Ishikawa (cell line): ENCODE measurements at regions not wholly inside any gene's neighbourhood (a gene's known extent, or its start where the extent isn't known, plus 50 kb on each side); places are given as distances from the start of the nearest gene placed in this dataset.

Source experiments
- NFIC ChIP-seq: IDR thresholded peaks from 2 replicates; pipeline ENCODE4 v1.6.1; 2012
- TF ChIP-seq, protein P1 (sequence below): IDR thresholded peaks from 2 replicates; pipeline ENCODE4 v1.6.1; 2012; ENCODE audit warnings: low read depth, mild to moderate bottlenecking

DNA sequence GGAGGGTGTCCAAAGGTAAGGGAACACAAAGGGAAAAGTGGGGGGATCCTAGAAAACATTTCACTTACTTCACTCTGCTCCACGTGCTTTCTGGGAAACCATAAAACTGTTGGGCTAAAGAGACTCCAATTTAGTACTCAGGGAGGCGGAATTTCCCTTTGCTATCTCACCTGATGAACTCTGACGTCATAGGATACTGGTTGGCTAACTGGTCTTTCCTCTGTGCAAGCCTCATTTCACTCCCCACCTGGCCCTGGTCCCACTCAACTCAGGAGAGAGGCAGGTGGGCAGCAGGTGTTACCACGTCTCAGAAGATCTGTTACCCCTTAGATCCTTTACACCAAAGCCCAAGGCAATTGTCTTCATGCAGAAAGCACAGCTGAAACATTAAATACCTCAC, 51.8 kb upstream of the PMAIP1 start:
- TF ChIP-seq NFIC = no peak
- TF ChIP-seq, protein P1, sequence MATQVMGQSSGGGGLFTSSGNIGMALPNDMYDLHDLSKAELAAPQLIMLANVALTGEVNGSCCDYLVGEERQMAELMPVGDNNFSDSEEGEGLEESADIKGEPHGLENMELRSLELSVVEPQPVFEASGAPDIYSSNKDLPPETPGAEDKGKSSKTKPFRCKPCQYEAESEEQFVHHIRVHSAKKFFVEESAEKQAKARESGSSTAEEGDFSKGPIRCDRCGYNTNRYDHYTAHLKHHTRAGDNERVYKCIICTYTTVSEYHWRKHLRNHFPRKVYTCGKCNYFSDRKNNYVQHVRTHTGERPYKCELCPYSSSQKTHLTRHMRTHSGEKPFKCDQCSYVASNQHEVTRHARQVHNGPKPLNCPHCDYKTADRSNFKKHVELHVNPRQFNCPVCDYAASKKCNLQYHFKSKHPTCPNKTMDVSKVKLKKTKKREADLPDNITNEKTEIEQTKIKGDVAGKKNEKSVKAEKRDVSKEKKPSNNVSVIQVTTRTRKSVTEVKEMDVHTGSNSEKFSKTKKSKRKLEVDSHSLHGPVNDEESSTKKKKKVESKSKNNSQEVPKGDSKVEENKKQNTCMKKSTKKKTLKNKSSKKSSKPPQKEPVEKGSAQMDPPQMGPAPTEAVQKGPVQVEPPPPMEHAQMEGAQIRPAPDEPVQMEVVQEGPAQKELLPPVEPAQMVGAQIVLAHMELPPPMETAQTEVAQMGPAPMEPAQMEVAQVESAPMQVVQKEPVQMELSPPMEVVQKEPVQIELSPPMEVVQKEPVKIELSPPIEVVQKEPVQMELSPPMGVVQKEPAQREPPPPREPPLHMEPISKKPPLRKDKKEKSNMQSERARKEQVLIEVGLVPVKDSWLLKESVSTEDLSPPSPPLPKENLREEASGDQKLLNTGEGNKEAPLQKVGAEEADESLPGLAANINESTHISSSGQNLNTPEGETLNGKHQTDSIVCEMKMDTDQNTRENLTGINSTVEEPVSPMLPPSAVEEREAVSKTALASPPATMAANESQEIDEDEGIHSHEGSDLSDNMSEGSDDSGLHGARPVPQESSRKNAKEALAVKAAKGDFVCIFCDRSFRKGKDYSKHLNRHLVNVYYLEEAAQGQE = no peak
